DOHH2 (cell line): ENCODE measurements at regions not wholly inside any gene's neighbourhood (a gene's known extent, or its start where the extent isn't known, plus 50 kb on each side); places are given as distances from the start of the nearest gene placed in this dataset.

ENCODE experiments used
- H3F3A ChIP-seq: fragments of 200-600 bp; sonication (generic), shearing (Covaris generic); 2 replicates; pipeline ENCODE4 v1.6.0; 2016; ENCODE audit warnings: antibody characterized with exemption, mild to moderate bottlenecking; ENCODE audit not compliant: control insufficient read depth, insufficient read depth
- H3K27ac ChIP-seq: fragments of 200-600 bp; sonication (generic); 2 replicates; pipeline ENCODE4 v1.5.1; 2014; ENCODE audit warnings: low read depth, mild to moderate bottlenecking, low read length, moderate library complexity
- H3K27me3 ChIP-seq: fragments of 200-600 bp; sonication (generic); 2 replicates; pipeline ENCODE4 v1.6.1; 2014; ENCODE audit warnings: mild to moderate bottlenecking, low read length, mixed read lengths; ENCODE audit not compliant: control insufficient read depth
- H3K36me3 ChIP-seq: fragments of 200-600 bp; sonication (generic); 2 replicates; pipeline ENCODE4 v1.6.1; 2014; ENCODE audit warnings: mild to moderate bottlenecking, low read length, moderate library complexity, mixed read lengths; ENCODE audit not compliant: control insufficient read depth
- H3K4me1 ChIP-seq: fragments of 200-600 bp; sonication (generic); 2 replicates; pipeline ENCODE4 v1.6.1; 2014; ENCODE audit warnings: mild to moderate bottlenecking, low read length, mixed read lengths; ENCODE audit not compliant: control insufficient read depth
- H3K4me2 ChIP-seq: fragments of 200-600 bp; sonication (generic); 2 replicates; pipeline ENCODE4 v1.6.0; 2014; ENCODE audit warnings: mild to moderate bottlenecking, low read length, moderate library complexity
- H3K4me3 ChIP-seq: fragments of 200-600 bp; sonication (generic); 2 replicates; pipeline ENCODE4 v1.5.1; 2014; ENCODE audit warnings: mild to moderate bottlenecking, low read length, mixed read lengths
- H3K79me2 ChIP-seq: fragments of 200-600 bp; sonication (generic); 2 replicates; pipeline ENCODE4 v1.6.1; 2014; ENCODE audit warnings: mild to moderate bottlenecking, low read length, mixed read lengths; ENCODE audit not compliant: control insufficient read depth
- H3K9me2 ChIP-seq: fragments of 200-600 bp; sonication (generic); replicated peaks from 2 replicates; pipeline ENCODE4 v1.6.1; 2014; ENCODE audit warnings: mild to moderate bottlenecking, low read length, mixed read lengths; ENCODE audit not compliant: control insufficient read depth
- H3K9me3 ChIP-seq: fragments of 200-600 bp; sonication (generic); 2 replicates; pipeline ENCODE4 v1.6.1; 2014; ENCODE audit warnings: antibody characterized with exemption, low read length, mixed read lengths; ENCODE audit not compliant: control insufficient read depth, insufficient read depth
- H4K20me1 ChIP-seq: fragments of 200-600 bp; sonication (generic); 2 replicates; pipeline ENCODE4 v1.6.0; 2014; ENCODE audit warnings: low read depth, mild to moderate bottlenecking, antibody characterized with exemption, low read length, moderate library complexity; ENCODE audit not compliant: control insufficient read depth, insufficient read depth
- CTCF ChIP-seq: fragments of 200-600 bp; sonication (generic); IDR thresholded peaks from one replicate; pipeline ENCODE4 v1.5.1; 2014; ENCODE audit warnings: antibody characterized with exemption, mild to moderate bottlenecking, low read depth, low read length; ENCODE audit not compliant: poor library complexity, severe bottlenecking
- EZH2phosphoT487 ChIP-seq: fragments of 200-600 bp; sonication (generic); IDR thresholded peaks from 2 replicates; pipeline ENCODE4 v1.6.1; 2017; ENCODE audit warnings: borderline replicate concordance, mild to moderate bottlenecking, antibody characterized with exemption, low read length, moderate library complexity, mixed read lengths

- H3K79me2 ChIP-seq: no peaks in the 10 kb centered on the region
- no peak overlapping the region for H3K4me2 ChIP-seq
- no peaks in the 10 kb centered on the region for H3K27me3 ChIP-seq
- H3K9me2 ChIP-seq: no peaks in the 10 kb centered on the region
- H3K9me3 ChIP-seq: no peaks in the 10 kb centered on the region
- no peak overlapping the region for H3K4me3 ChIP-seq
- no peaks in the 10 kb centered on the region for H3K36me3 ChIP-seq
- H3K4me1 ChIP-seq: no peaks in the 10 kb centered on the region
- no peaks in the 10 kb centered on the region for H4K20me1 ChIP-seq
- no peak for TF ChIP-seq CTCF
- no peak for TF ChIP-seq EZH2phosphoT487
- no peaks in the 10 kb centered on the region for H3F3A ChIP-seq
- no peak overlapping the region for H3K27ac ChIP-seq
Observed at GRCh38 chr5:168156170-168156569, 135.3 kb upstream of the WWC1 start.

- no peaks in the 10 kb centered on the region for H3K9me2 ChIP-seq
- H3K4me3 ChIP-seq: no peak overlapping the region
- TF ChIP-seq EZH2phosphoT487: no peak
- no peak for TF ChIP-seq CTCF
- H3K4me1 ChIP-seq: no peaks in the 10 kb centered on the region
- no peak overlapping the region for H3K27ac ChIP-seq
- no peaks in the 10 kb centered on the region for H3F3A ChIP-seq
- H4K20me1 ChIP-seq: no peaks in the 10 kb centered on the region
- no peaks in the 10 kb centered on the region for H3K27me3 ChIP-seq
- no peaks in the 10 kb centered on the region for H3K9me3 ChIP-seq
- H3K36me3 ChIP-seq: no peaks in the 10 kb centered on the region
- H3K79me2 ChIP-seq: no peaks in the 10 kb centered on the region
- no peak overlapping the region for H3K4me2 ChIP-seq
Observed at GRCh38 chr5:168157141-168157540, 134.3 kb upstream of the WWC1 start.

GRCh38 chr5:168159425-168159824 lies 132.0 kb upstream of the WWC1 start:
- H4K20me1 ChIP-seq: no peaks in the 10 kb centered on the region
- no peak overlapping the region for H3K4me3 ChIP-seq
- no peaks in the 10 kb centered on the region for H3K9me3 ChIP-seq
- no peaks in the 10 kb centered on the region for H3K9me2 ChIP-seq
- TF ChIP-seq CTCF: no peak
- TF ChIP-seq EZH2phosphoT487: no peak
- no peak overlapping the region for H3K4me2 ChIP-seq
- no peaks in the 10 kb centered on the region for H3K27me3 ChIP-seq
- no peaks in the 10 kb centered on the region for H3K4me1 ChIP-seq
- no peaks in the 10 kb centered on the region for H3F3A ChIP-seq
- H3K79me2 ChIP-seq: no peaks in the 10 kb centered on the region
- no peak overlapping the region for H3K27ac ChIP-seq
- no peaks in the 10 kb centered on the region for H3K36me3 ChIP-seq

- Histone ChIP-seq H3K4me3 (no peak overlapping the region), H4K20me1 (no peaks in the 10 kb centered on the region), H3K79me2 (no peaks in the 10 kb centered on the region), H3K4me1 (no peaks in the 10 kb centered on the region), H3K4me2 (no peak overlapping the region), H3K27me3 (no peaks in the 10 kb centered on the region), H3K9me3 (no peaks in the 10 kb centered on the region), H3K36me3 (no peaks in the 10 kb centered on the region), H3K9me2 (no peaks in the 10 kb centered on the region), H3F3A (no peaks in the 10 kb centered on the region), H3K27ac (no peak overlapping the region)
- TF ChIP-seq EZH2phosphoT487 (no peak), CTCF (no peak)
Observed at GRCh38 chr5:168162464-168162863, 129.0 kb upstream of the WWC1 start.
